NT2/D1 (cell line): ENCODE measurements at regions not wholly inside any gene's neighbourhood (a gene's known extent, or its start where the extent isn't known, plus 50 kb on each side); places are given as distances from the start of the nearest gene placed in this dataset.
A peak's percentile ranks its signal among the peaks of the same experiment; 100 is the strongest.

Experiments
- DNase-seq: peaks from one replicate; pipeline ENCODE4 v3.0.0-alpha.2; 2011; ENCODE audit warnings: low read depth, low spot score
- H3K27me3 ChIP-seq: 2 replicates; pipeline ENCODE4 v1.6.0; 2011; ENCODE audit warnings: mild to moderate bottlenecking; ENCODE audit not compliant: insufficient read length, insufficient read depth
- H3K36me3 ChIP-seq: 2 replicates; pipeline ENCODE4 v1.6.1; 2011; ENCODE audit warnings: mild to moderate bottlenecking, low read length, mixed read lengths; ENCODE audit not compliant: insufficient read depth, insufficient read length
- H3K4me1 ChIP-seq: 2 replicates; pipeline ENCODE4 v1.5.1; 2011; ENCODE audit not compliant: insufficient read depth, insufficient read length
- H3K4me3 ChIP-seq: 2 replicates; pipeline ENCODE4 v1.5.1; 2011; ENCODE audit warnings: low read depth; ENCODE audit not compliant: insufficient read length
- H3K9ac ChIP-seq: 2 replicates; pipeline ENCODE4 v1.6.0; 2011; ENCODE audit warnings: low read depth; ENCODE audit not compliant: insufficient read length
- H3K9me3 ChIP-seq: 2 replicates; pipeline ENCODE4 v1.5.1; 2011; ENCODE audit warnings: mild to moderate bottlenecking, low read length; ENCODE audit not compliant: insufficient read depth
- SUZ12 ChIP-seq: IDR thresholded peaks from 2 replicates; pipeline ENCODE4 v1.6.1; 2011; ENCODE audit not compliant: insufficient read length, insufficient read depth; ENCODE audit errors: extremely low read depth
- YY1 ChIP-seq: IDR thresholded peaks from 2 replicates; pipeline ENCODE4 v1.6.1; 2011; ENCODE audit not compliant: insufficient read length, insufficient read depth
- ZNF274 ChIP-seq: IDR thresholded peaks from 2 replicates; pipeline ENCODE4 v1.6.1; 2011; ENCODE audit warnings: mild to moderate bottlenecking, low read depth, low read length

GRCh38 chrX:40273356-40274050 lies 175.7 kb upstream of the BCOR start:
- Histone ChIP-seq H3K36me3 (no peaks in the 10 kb centered on the region), H3K4me1 (no peaks in the 10 kb centered on the region), H3K27me3 (no peaks in the 10 kb centered on the region), H3K9ac (no peak overlapping the region), H3K9me3 (peaks cover 7% of the 10 kb centered on the region; the same call in 1 of the 2 replicates), H3K4me3 (no peak overlapping the region)
- DNase-seq: no peak
- no peak for TF ChIP-seq ZNF274
- no peak for TF ChIP-seq SUZ12
- no peak for TF ChIP-seq YY1

GRCh38 chrX:40272776-40273175 lies 175.0 kb upstream of the BCOR start:
- no peak overlapping the region for H3K4me3 ChIP-seq
- H3K9me3 ChIP-seq: peaks cover 7% of the 10 kb centered on the region; the same call in 1 of the 2 replicates
- no peaks in the 10 kb centered on the region for H3K36me3 ChIP-seq
- H3K9ac ChIP-seq: no peak overlapping the region
- TF ChIP-seq ZNF274 (no peak), YY1 (no peak), SUZ12 (no peak)
- DNase-seq: no peak
- H3K4me1 ChIP-seq: peaks cover under 1% of the 10 kb centered on the region
- H3K27me3 ChIP-seq: peaks cover 1% of the 10 kb centered on the region

- H3K4me3 ChIP-seq: no peak overlapping the region
- H3K27me3 ChIP-seq: peaks cover 8% of the 10 kb centered on the region
- peaks cover 7% of the 10 kb centered on the region; the same call in 1 of the 2 replicates for H3K9me3 ChIP-seq
- no peak overlapping the region for H3K9ac ChIP-seq
- DNase-seq: no peak
- peaks cover 3% of the 10 kb centered on the region for H3K4me1 ChIP-seq
- no peaks in the 10 kb centered on the region for H3K36me3 ChIP-seq
- TF ChIP-seq YY1 (no peak), SUZ12 (no peak), ZNF274 (no peak)
Observed at GRCh38 chrX:40272141-40272540, 174.4 kb upstream of the BCOR start.

GRCh38 chrX:40268188-40268520 lies 170.4 kb upstream of the BCOR start:
- Histone ChIP-seq H3K9ac (no peak overlapping the region), H3K4me1 (peaks cover 9% of the 10 kb centered on the region), H3K27me3 (peaks cover 8% of the 10 kb centered on the region), H3K4me3 (no peak overlapping the region), H3K36me3 (no peaks in the 10 kb centered on the region), H3K9me3 (peaks cover 7% of the 10 kb centered on the region; the same call in 1 of the 2 replicates)
- TF ChIP-seq YY1: no peak
- no peak for TF ChIP-seq ZNF274
- TF ChIP-seq SUZ12: no peak
- no peak for DNase-seq

GRCh38 chrX:40267334-40268187 lies 169.8 kb upstream of the BCOR start:
- peaks cover 8% of the 10 kb centered on the region for H3K27me3 ChIP-seq
- no peak for DNase-seq
- TF ChIP-seq YY1 (no peak), ZNF274 (no peak), SUZ12 (no peak)
- H3K4me3 ChIP-seq: peak overlapping the region; percentile 46
- peaks cover 7% of the 10 kb centered on the region; the same call in 1 of the 2 replicates for H3K9me3 ChIP-seq
- no peaks in the 10 kb centered on the region for H3K36me3 ChIP-seq
- peak overlapping the region; percentile 64 for H3K9ac ChIP-seq
- peaks cover 13% of the 10 kb centered on the region for H3K4me1 ChIP-seq

- H3K9ac ChIP-seq: peak overlapping the region; percentile 86
- no peaks in the 10 kb centered on the region for H3K36me3 ChIP-seq
- H3K9me3 ChIP-seq: peaks cover 7% of the 10 kb centered on the region; the same call in 1 of the 2 replicates
- peak overlapping the region; percentile 46 for H3K4me3 ChIP-seq
- peaks cover 18% of the 10 kb centered on the region for H3K4me1 ChIP-seq
- peak; percentile 65 for DNase-seq
- TF ChIP-seq ZNF274 (no peak), SUZ12 (no peak), YY1 (no peak)
- H3K27me3 ChIP-seq: peaks cover 8% of the 10 kb centered on the region
Observed at GRCh38 chrX:40266490-40267333, 169.0 kb upstream of the BCOR start.
